Activated CD8-positive, alpha-beta memory T cell treated with anti-CD3 and anti-CD28 coated beads, Interleukin-2, amount 50 U/mL, for 24 hours (primary cell): ENCODE measurements at regions not wholly inside any gene's neighbourhood (a gene's known extent, or its start where the extent isn't known, plus 50 kb on each side); places are given as distances from the start of the nearest gene placed in this dataset.
A peak's percentile ranks its signal among the peaks of the same experiment; 100 is the strongest.
"Not testable (repeated sequence)": the region's sequence is repeated elsewhere in the genome, so short reads cannot be mapped to it uniquely, and the experiment has no call there.

Experiments used
- DNase-seq: peaks from one replicate; pipeline ENCODE4 v3.0.0-alpha.2; 2020; ENCODE audit errors: extremely low read depth

GRCh38 chr15:44849701-44850403, 106.6 kb upstream of the TERB2 start:
- not testable (repeated sequence) for DNase-seq

GRCh38 chr15:44853304-44853950, 103.1 kb upstream of the TERB2 start:
- DNase-seq: peak; percentile 39

- DNase-seq: not testable (repeated sequence)
Observed at GRCh38 chr15:44854696-44855095, 101.8 kb upstream of the TERB2 start.

- not testable (repeated sequence) for DNase-seq
Observed at GRCh38 chr15:44856284-44856683, 100.2 kb upstream of the TERB2 start.

- not testable (repeated sequence) for DNase-seq
Observed at GRCh38 chr15:44857164-44857710, 99.2 kb upstream of the TERB2 start.

- not testable (repeated sequence) for DNase-seq
Observed at GRCh38 chr15:44859088-44859487, 97.4 kb upstream of the TERB2 start.

GRCh38 chr15:44860168-44860567, 96.3 kb upstream of the TERB2 start:
- DNase-seq: not testable (repeated sequence)

- no peak for DNase-seq
Observed at GRCh38 chr15:44861439-44861910, 95.0 kb upstream of the TERB2 start.

- no peak for DNase-seq
Observed at GRCh38 chr15:44861917-44862316, 94.6 kb upstream of the TERB2 start.

GRCh38 chr15:44862866-44863265, 93.6 kb upstream of the TERB2 start:
- not testable (repeated sequence) for DNase-seq

GRCh38 chr15:44868100-44868499, 88.4 kb upstream of the TERB2 start:
- DNase-seq: not testable (repeated sequence)

GRCh38 chr15:44870125-44870524, 86.4 kb upstream of the TERB2 start:
- DNase-seq: not testable (repeated sequence)

GRCh38 chr15:44873103-44873502, 83.4 kb upstream of the TERB2 start:
- no peak for DNase-seq

- DNase-seq: no peak
Observed at GRCh38 chr15:44879066-44879465, 77.4 kb upstream of the TERB2 start.

GRCh38 chr15:44882499-44882968, 74.0 kb upstream of the TERB2 start:
- DNase-seq: no peak

GRCh38 chr15:44883199-44883877, 73.1 kb upstream of the TERB2 start:
- no peak for DNase-seq

GRCh38 chr15:44898890-44899651, 57.4 kb upstream of the TERB2 start:
- DNase-seq: not testable (repeated sequence)

- not testable (repeated sequence) for DNase-seq
Observed at GRCh38 chr15:44899775-44900174, 56.7 kb upstream of the TERB2 start.

- DNase-seq: not testable (repeated sequence)
Observed at GRCh38 chr15:44900796-44901195, 55.7 kb upstream of the TERB2 start.

GRCh38 chr15:44903281-44903680, 53.2 kb upstream of the TERB2 start:
- not testable (repeated sequence) for DNase-seq

GRCh38 chr15:44904651-44905340, 51.7 kb upstream of the TERB2 start:
- DNase-seq: not testable (repeated sequence)
